Prostate gland (tissue), 2 donors: ENCODE measurements at regions not wholly inside any gene's neighbourhood (a gene's known extent, or its start where the extent isn't known, plus 50 kb on each side); places are given as distances from the start of the nearest gene placed in this dataset.

Experiments used
- DNase-seq: peaks from one replicate; pipeline ENCODE4 v3.0.0-alpha.2; 2019; ENCODE audit warnings: low spot score
- H3K27ac ChIP-seq, 2 donors: fragments of 200-600 bp; sonication (generic); 2 replicates each; pipeline ENCODE4 v1.5.1; 2017 to 2019
- H3K27me3 ChIP-seq: fragments of 200-600 bp; sonication (generic); replicated peaks from 2 replicates; pipeline ENCODE4 v1.5.1; 2019; ENCODE audit not compliant: insufficient read depth
- H3K36me3 ChIP-seq, 2 donors: fragments of 200-600 bp; sonication (generic); 1 replicate in 1 of 2; 2 replicates in 1 of 2; pipeline versions ENCODE4 v1.5.1 to v1.8.1; 2017 to 2019
- H3K4me1 ChIP-seq: fragments of 200-600 bp; sonication (generic); replicated peaks from 2 replicates; pipeline ENCODE4 v1.5.1; 2019
- H3K4me3 ChIP-seq, 2 donors: fragments of 200-600 bp; sonication (generic); 2 replicates each; pipeline ENCODE4 v1.5.1; 2017 to 2019
- H3K9me3 ChIP-seq: fragments of 200-600 bp; sonication (generic); 2 replicates; pipeline ENCODE4 v1.5.1; 2017
- POLR2A ChIP-seq: fragments of 450-650 bp; IDR thresholded peaks from one replicate; pipeline ENCODE4 v1.6.1; 2016; ENCODE audit warnings: antibody characterized with exemption, mild to moderate bottlenecking
- POLR2AphosphoS5 ChIP-seq: sonication (generic); formaldehyde crosslinking; IDR thresholded peaks from one replicate; pipeline ENCODE4 v1.6.1; 2017; ENCODE audit warnings: antibody characterized with exemption
- WGBS: methylation state at CpG from one replicate; pipeline ENCODE4 v1.1.5; 2018; 5-methylcytosine and 5-hydroxymethylcytosine counted together
- intact Hi-C: fragments of 100-400 bp; cut with DNase I; formaldehyde crosslinking; loops from one replicate; pipeline ENCODE4 v1.14.2; 2022
- TF ChIP-seq, protein P1 (sequence below), 4 experiments: fragments of 200-600 bp in 2 of 4; fragments of 450-650 bp in 2 of 4; sonication (generic) in 2 of 4; IDR thresholded peaks; 1 replicate in 3 of 4; 2 replicates in 1 of 4; pipeline ENCODE4 v1.5.1; 2016 to 2019; ENCODE audit warnings: antibody characterized with exemption in 4 of 4, mild to moderate bottlenecking in 2 of 4, moderate library complexity in 2 of 4

DNA sequence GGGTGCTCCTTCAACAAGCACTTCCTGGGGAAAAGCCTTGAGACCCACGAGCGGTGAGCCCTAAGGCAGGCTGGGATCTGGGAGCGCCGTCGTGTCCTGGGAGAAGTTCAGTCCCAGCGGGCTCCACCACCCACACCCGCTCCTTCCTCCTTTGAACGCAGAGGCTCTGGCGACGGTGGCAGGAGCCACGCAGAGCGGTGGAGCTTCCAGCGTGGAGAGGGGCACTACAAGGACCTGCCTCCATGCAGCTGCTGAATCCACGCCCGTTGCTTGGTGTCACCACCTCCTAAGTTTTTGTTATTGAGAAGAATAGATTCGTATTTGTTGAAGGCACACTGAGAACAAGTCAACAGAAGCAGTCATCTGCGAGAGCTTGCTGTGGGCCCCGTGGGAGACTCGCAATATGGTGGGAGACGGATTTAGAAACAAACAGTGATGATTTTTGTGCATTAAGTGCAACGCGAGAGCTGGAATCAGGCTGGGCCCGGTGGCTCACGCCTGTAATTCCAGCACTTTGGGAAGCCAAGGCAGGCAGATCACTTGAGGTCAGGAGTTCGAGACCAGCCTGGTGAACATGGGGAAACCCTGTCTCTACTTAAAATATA is 60.1 kb upstream of the SDK1 start:
- H3K9me3 ChIP-seq: no peaks in the 10 kb centered on the region
- no peak overlapping the region for H3K27ac ChIP-seq
- TF ChIP-seq POLR2A: no peak
- no peak for TF ChIP-seq POLR2AphosphoS5
- DNase-seq: no peak
- H3K27me3 ChIP-seq: no peaks in the 10 kb centered on the region
- H3K4me1 ChIP-seq: no peaks in the 10 kb centered on the region
- intact Hi-C loops: no loop called here
- H3K4me3 ChIP-seq: no peak overlapping the region
- H3K36me3 ChIP-seq: no peaks in the 10 kb centered on the region
- WGBS: 89% methylated on average over 25 of the region's 25 CpGs

DNA sequence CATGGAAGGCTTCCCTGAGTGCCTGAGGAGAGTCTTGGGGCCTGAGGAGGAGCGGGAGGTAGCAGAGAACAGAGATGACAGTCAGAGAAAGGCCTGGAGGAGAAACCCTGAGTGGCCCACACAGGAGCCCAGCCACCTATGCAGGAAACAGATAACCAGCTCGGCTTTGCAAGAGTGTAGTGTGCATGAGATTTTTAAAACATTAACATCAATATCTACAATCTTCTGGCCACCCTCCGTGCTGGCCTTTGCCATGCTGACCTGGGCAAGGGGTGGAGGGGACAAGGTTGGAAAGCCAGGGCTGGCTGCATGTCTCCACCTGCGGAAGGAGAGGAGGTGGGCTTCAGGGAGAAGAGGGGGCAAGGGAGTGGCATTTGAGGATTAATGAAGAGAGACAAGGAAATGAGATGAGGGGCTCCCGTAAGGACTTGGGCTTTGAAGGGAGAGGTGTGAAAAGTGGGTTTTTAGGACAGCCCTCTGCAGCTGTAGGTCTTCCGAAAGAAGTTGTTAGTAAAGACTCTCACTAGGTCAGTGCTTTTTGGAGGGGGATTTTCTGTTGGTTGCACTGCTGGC is 59.3 kb upstream of the SDK1 start:
- H3K4me3 ChIP-seq: no peak overlapping the region
- no peaks in the 10 kb centered on the region for H3K36me3 ChIP-seq
- no peaks in the 10 kb centered on the region for H3K27me3 ChIP-seq
- 92% methylated on average over 6 of the region's 6 CpGs for WGBS
- DNase-seq: no peak
- TF ChIP-seq, protein P1, sequence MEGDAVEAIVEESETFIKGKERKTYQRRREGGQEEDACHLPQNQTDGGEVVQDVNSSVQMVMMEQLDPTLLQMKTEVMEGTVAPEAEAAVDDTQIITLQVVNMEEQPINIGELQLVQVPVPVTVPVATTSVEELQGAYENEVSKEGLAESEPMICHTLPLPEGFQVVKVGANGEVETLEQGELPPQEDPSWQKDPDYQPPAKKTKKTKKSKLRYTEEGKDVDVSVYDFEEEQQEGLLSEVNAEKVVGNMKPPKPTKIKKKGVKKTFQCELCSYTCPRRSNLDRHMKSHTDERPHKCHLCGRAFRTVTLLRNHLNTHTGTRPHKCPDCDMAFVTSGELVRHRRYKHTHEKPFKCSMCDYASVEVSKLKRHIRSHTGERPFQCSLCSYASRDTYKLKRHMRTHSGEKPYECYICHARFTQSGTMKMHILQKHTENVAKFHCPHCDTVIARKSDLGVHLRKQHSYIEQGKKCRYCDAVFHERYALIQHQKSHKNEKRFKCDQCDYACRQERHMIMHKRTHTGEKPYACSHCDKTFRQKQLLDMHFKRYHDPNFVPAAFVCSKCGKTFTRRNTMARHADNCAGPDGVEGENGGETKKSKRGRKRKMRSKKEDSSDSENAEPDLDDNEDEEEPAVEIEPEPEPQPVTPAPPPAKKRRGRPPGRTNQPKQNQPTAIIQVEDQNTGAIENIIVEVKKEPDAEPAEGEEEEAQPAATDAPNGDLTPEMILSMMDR (IDR thresholded peaks at IDR 0.05): no peak
- TF ChIP-seq POLR2AphosphoS5: no peak
- TF ChIP-seq POLR2A: no peak
- no peak overlapping the region for H3K27ac ChIP-seq
- no peaks in the 10 kb centered on the region for H3K4me1 ChIP-seq
- no peaks in the 10 kb centered on the region for H3K9me3 ChIP-seq
- intact Hi-C loops: no loop called here

DNA sequence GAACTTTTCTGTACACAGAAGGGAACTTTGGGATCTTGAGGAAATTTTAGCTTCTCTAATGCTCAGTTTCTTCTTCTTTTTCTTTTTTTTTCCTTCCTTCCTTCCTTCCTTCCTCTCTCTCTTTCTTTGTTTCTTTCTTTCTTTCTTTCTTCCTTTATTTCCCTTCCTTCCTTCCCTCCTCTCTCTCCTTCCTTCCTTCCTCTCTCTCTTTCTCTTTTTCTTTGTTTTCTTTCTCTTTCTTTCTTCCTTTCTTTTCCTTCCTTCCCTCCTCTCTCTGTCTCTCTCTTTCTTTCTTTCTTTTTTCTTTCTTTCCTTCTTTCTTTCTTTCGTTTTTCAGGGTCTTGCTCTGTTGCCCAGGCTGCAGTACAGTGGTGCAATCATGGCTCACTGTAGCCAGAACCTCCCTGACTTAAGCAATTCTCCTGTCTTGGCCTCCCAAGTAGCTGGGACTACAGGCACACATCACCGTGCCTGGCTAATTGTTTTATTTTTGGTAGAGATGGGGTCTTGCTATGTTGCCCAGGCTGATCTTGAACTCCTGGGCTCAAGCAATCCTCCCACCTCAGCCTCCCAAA is 58.6 kb upstream of the SDK1 start:
- no peaks in the 10 kb centered on the region for H3K4me1 ChIP-seq
- no peak overlapping the region for H3K27ac ChIP-seq
- intact Hi-C loops: no loop called here
- 87% methylated on average over 2 of the region's 2 CpGs for WGBS
- H3K9me3 ChIP-seq: no peaks in the 10 kb centered on the region
- DNase-seq: no peak
- H3K4me3 ChIP-seq: no peak overlapping the region
- H3K27me3 ChIP-seq: no peaks in the 10 kb centered on the region
- H3K36me3 ChIP-seq: no peaks in the 10 kb centered on the region
- TF ChIP-seq, protein P1 (IDR thresholded peaks at IDR 0.05): no peak
- no peak for TF ChIP-seq POLR2A
- no peak for TF ChIP-seq POLR2AphosphoS5

DNA sequence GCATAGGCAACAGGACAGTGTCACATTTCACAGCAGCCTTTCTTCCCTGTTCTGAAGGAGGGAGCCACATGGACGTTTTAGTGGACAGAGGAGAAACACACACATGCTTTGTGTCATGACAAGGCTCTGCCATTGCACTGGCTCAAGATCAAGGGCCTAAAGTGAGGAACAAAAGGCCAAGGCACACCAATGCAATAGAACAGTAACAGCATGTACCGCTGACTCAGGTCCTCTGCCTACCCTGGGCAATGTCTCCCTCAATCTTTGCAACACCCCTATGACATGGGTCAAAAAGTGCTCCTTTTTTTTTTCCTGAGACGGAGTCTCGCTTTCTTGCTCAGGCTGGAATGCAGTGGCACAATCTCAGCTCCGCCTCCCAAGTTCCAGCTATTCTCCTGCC is 57.8 kb upstream of the SDK1 start:
- no peak for DNase-seq
- H3K36me3 ChIP-seq: no peaks in the 10 kb centered on the region
- H3K27ac ChIP-seq: no peak overlapping the region
- WGBS: 67% methylated on average over 5 of the region's 5 CpGs
- no peak overlapping the region for H3K4me3 ChIP-seq
- no peaks in the 10 kb centered on the region for H3K9me3 ChIP-seq
- H3K4me1 ChIP-seq: no peaks in the 10 kb centered on the region
- intact Hi-C loops: no loop called here
- TF ChIP-seq, protein P1 (IDR thresholded peaks at IDR 0.05): no peak
- no peak for TF ChIP-seq POLR2AphosphoS5
- TF ChIP-seq POLR2A: no peak
- no peaks in the 10 kb centered on the region for H3K27me3 ChIP-seq

DNA sequence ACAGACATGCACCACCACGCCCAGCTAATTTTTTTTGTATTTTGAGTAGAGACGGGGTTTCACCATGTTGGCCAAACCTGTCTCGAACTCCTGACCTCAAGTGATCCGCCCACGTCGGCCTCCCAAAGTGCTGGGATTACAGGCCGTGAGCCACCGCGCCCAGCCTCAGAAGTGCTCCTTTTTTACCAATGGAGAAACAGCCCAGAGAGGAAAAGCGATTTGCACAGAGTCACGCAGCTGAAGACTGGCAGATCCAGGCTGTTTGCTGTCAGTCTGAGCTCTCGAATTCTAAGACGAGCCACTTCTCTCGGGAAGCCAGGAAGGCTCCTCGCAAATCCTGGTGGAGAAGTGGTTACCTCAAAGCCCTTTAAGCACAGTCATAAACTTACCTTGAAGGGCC is 57.4 kb upstream of the SDK1 start:
- Histone ChIP-seq H3K9me3 (no peaks in the 10 kb centered on the region), H3K4me3 (no peak overlapping the region), H3K36me3 (no peaks in the 10 kb centered on the region), H3K27me3 (no peaks in the 10 kb centered on the region), H3K27ac (no peak overlapping the region), H3K4me1 (no peaks in the 10 kb centered on the region)
- TF ChIP-seq POLR2A: no peak
- TF ChIP-seq, protein P1 (IDR thresholded peaks at IDR 0.05): no peak
- no peak for TF ChIP-seq POLR2AphosphoS5
- DNase-seq: no peak
- intact Hi-C loops: no loop called here
- 66% methylated on average over 15 of the region's 15 CpGs for WGBS
